WTC11 (cell line): ENCODE measurements at regions not wholly inside any gene's neighbourhood (a gene's known extent, or its start where the extent isn't known, plus 50 kb on each side); places are given as distances from the start of the nearest gene placed in this dataset.

Experiments
- ATAC-seq: fragments of 200-7000 bp; cut with Tn5 transposase; 2 replicates; pipeline ENCODE4 v1.10.0; 2021; ENCODE audit warnings: mild to moderate bottlenecking, moderate library complexity
- CTCF ChIA-PET: fragments of 300-600 bp; sonication (Branson Sonifier 250); formaldehyde crosslinking; loops from one replicate; lab custom pipeline; 2021; ENCODE audit warnings: antibody characterized with exemption; lab: Charles Lee
- POLR2A ChIA-PET: fragments of 350-600 bp; sonication (Branson Sonifier 250); formaldehyde crosslinking; loops from one replicate; lab custom pipeline; 2021; ENCODE audit warnings: antibody characterized with exemption; lab: Charles Lee
- DNase-seq: peaks from one replicate; pipeline ENCODE4 v3.0.0; 2021; ENCODE audit warnings: low spot score
- H3K27ac Mint-ChIP-seq: 2 replicates; pipeline ENCODE4 v1.8.0; 2021; ENCODE audit warnings: mixed read lengths
- H3K27me3 Mint-ChIP-seq: 2 replicates; pipeline ENCODE4 v1.8.0; 2021; ENCODE audit warnings: low read depth, mild to moderate bottlenecking, moderate library complexity, mixed read lengths
- H3K36me3 Mint-ChIP-seq: 2 replicates; pipeline ENCODE4 v1.8.0; 2021; ENCODE audit warnings: mixed read lengths
- H3K4me1 Mint-ChIP-seq: 2 replicates; pipeline ENCODE4 v1.8.0; 2022; ENCODE audit warnings: mixed read lengths
- H3K4me3 Mint-ChIP-seq: 2 replicates; pipeline ENCODE4 v1.8.0; 2021; ENCODE audit warnings: mild to moderate bottlenecking, moderate library complexity, mixed read lengths
- H3K9me3 Mint-ChIP-seq: 2 replicates; pipeline ENCODE4 v1.8.0; 2021; ENCODE audit warnings: mixed read lengths
- CBFB ChIP-seq: sonication (generic); formaldehyde crosslinking; IDR thresholded peaks from 2 replicates; pipeline ENCODE4 v1.8.1; 2022; ENCODE audit warnings: mild to moderate bottlenecking, low read depth, missing genetic modification reagents
- FOXJ3 ChIP-seq: sonication (generic); formaldehyde crosslinking; IDR thresholded peaks from 2 replicates; pipeline ENCODE4 v1.9.0; 2021; ENCODE audit warnings: missing genetic modification reagents, mild to moderate bottlenecking, borderline replicate concordance
- FOXK1 ChIP-seq: sonication (generic); formaldehyde crosslinking; IDR thresholded peaks from 2 replicates; pipeline ENCODE4 v1.8.0; 2022; ENCODE audit warnings: mild to moderate bottlenecking, moderate library complexity, missing genetic modification reagents
- GABPB1 ChIP-seq: sonication (generic); formaldehyde crosslinking; IDR thresholded peaks from 2 replicates; pipeline ENCODE4 v1.8.1; 2023; ENCODE audit warnings: mild to moderate bottlenecking, missing genetic modification reagents
- KAT7 ChIP-seq: sonication (generic); formaldehyde crosslinking; IDR thresholded peaks from 2 replicates; pipeline ENCODE4 v1.8.1; 2023; ENCODE audit warnings: missing genetic modification reagents, mild to moderate bottlenecking, borderline replicate concordance
- NR1H2 ChIP-seq: sonication (generic); formaldehyde crosslinking; IDR thresholded peaks from 2 replicates; pipeline ENCODE4 v1.9.0; 2021; ENCODE audit warnings: mild to moderate bottlenecking, moderate library complexity, missing genetic modification reagents
- TEAD1 ChIP-seq: sonication (generic); formaldehyde crosslinking; IDR thresholded peaks from 2 replicates; pipeline ENCODE4 v1.8.0; 2022; ENCODE audit warnings: mild to moderate bottlenecking, missing genetic modification reagents
- ZNF219 ChIP-seq: sonication (generic); formaldehyde crosslinking; IDR thresholded peaks from 2 replicates; pipeline ENCODE4 v1.8.0; 2023; ENCODE audit warnings: missing genetic modification reagents, mild to moderate bottlenecking, borderline replicate concordance
- ZNF232 ChIP-seq: sonication (generic); formaldehyde crosslinking; IDR thresholded peaks from 2 replicates; pipeline ENCODE4 v1.8.0; 2022; ENCODE audit warnings: mild to moderate bottlenecking, missing genetic modification reagents
- TF ChIP-seq, protein P1 (sequence below): sonication (generic); formaldehyde crosslinking; IDR thresholded peaks from 2 replicates; pipeline ENCODE4 v1.8.1; 2022; ENCODE audit warnings: missing genetic modification reagents, borderline replicate concordance
- TF ChIP-seq, protein P2 (sequence below): sonication (generic); formaldehyde crosslinking; IDR thresholded peaks from 2 replicates; pipeline ENCODE4 v1.8.1; 2022; ENCODE audit warnings: low read depth, missing genetic modification reagents, borderline replicate concordance
- TF ChIP-seq, protein P3 (sequence below): sonication (generic); formaldehyde crosslinking; IDR thresholded peaks from 2 replicates; pipeline ENCODE4 v1.8.0; 2023; ENCODE audit warnings: mild to moderate bottlenecking, missing genetic modification reagents

DNA sequence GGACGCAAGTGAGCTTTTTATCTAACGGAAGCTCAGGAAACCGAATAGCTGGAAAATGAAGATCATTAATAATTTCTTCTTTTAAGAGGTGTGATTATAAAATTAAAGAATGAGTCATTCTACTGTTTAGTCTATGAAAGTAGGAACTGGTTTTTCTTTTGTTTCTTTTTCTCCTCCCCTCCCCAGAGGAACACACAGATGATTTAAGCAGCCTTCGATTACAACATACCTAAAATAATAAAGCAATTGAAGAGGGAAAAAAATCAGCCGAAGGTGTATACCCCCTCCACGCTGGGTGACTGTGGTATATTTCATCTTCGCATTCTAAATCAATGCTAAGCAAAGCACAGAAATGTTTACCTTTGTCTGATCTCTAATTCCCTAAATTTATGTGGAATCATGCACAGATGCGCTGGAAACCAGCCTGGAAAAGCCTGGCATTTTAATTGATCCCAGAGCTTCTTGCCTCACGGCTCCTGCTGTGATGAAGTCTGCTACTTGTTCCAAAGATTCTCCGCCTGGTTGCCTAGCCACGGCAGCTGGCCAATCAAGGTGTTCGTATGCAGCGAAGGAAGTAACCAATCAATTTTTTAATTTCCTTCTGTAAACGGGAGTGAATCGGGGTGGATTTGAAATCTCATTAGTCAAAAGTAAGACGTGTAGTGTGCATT is 133.9 kb downstream of the FANCF start:
- Mint-ChIP-seq H3K36me3 (no peaks in the 10 kb centered on the region), H3K27ac (no peak overlapping the region), H3K9me3 (no peaks in the 10 kb centered on the region), H3K4me1 (peaks cover 16% of the 10 kb centered on the region), H3K27me3 (no peaks in the 10 kb centered on the region), H3K4me3 (no peak overlapping the region)
- ChIA-PET CTCF (no interaction called here), POLR2A (no interaction called here)
- ATAC-seq = peak; percentile 34; the same call in 1 of the 2 replicates
- DNase-seq = peak; percentile 14
- TF ChIP-seq CBFB (CRISPR knock-in tag) (no peak), FOXK1 (CRISPR knock-in tag) (no peak), ZNF232 (no peak), FOXJ3 (CRISPR knock-in tag) (no peak)
- TF ChIP-seq, protein P1, sequence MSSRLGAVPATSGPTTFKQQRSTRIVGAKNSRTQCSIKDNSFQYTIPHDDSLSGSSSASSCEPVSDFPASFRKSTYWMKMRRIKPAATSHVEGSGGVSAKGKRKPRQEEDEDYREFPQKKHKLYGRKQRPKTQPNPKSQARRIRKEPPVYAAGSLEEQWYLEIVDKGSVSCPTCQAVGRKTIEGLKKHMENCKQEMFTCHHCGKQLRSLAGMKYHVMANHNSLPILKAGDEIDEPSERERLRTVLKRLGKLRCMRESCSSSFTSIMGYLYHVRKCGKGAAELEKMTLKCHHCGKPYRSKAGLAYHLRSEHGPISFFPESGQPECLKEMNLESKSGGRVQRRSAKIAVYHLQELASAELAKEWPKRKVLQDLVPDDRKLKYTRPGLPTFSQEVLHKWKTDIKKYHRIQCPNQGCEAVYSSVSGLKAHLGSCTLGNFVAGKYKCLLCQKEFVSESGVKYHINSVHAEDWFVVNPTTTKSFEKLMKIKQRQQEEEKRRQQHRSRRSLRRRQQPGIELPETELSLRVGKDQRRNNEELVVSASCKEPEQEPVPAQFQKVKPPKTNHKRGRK (CRISPR knock-in tag) = no peak
- TF ChIP-seq, protein P2, sequence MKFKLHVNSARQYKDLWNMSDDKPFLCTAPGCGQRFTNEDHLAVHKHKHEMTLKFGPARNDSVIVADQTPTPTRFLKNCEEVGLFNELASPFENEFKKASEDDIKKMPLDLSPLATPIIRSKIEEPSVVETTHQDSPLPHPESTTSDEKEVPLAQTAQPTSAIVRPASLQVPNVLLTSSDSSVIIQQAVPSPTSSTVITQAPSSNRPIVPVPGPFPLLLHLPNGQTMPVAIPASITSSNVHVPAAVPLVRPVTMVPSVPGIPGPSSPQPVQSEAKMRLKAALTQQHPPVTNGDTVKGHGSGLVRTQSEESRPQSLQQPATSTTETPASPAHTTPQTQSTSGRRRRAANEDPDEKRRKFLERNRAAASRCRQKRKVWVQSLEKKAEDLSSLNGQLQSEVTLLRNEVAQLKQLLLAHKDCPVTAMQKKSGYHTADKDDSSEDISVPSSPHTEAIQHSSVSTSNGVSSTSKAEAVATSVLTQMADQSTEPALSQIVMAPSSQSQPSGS (CRISPR knock-in tag) = no peak
- TF ChIP-seq, protein P3, sequence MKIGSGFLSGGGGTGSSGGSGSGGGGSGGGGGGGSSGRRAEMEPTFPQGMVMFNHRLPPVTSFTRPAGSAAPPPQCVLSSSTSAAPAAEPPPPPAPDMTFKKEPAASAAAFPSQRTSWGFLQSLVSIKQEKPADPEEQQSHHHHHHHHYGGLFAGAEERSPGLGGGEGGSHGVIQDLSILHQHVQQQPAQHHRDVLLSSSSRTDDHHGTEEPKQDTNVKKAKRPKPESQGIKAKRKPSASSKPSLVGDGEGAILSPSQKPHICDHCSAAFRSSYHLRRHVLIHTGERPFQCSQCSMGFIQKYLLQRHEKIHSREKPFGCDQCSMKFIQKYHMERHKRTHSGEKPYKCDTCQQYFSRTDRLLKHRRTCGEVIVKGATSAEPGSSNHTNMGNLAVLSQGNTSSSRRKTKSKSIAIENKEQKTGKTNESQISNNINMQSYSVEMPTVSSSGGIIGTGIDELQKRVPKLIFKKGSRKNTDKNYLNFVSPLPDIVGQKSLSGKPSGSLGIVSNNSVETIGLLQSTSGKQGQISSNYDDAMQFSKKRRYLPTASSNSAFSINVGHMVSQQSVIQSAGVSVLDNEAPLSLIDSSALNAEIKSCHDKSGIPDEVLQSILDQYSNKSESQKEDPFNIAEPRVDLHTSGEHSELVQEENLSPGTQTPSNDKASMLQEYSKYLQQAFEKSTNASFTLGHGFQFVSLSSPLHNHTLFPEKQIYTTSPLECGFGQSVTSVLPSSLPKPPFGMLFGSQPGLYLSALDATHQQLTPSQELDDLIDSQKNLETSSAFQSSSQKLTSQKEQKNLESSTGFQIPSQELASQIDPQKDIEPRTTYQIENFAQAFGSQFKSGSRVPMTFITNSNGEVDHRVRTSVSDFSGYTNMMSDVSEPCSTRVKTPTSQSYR (CRISPR knock-in tag) = no peak

DNA sequence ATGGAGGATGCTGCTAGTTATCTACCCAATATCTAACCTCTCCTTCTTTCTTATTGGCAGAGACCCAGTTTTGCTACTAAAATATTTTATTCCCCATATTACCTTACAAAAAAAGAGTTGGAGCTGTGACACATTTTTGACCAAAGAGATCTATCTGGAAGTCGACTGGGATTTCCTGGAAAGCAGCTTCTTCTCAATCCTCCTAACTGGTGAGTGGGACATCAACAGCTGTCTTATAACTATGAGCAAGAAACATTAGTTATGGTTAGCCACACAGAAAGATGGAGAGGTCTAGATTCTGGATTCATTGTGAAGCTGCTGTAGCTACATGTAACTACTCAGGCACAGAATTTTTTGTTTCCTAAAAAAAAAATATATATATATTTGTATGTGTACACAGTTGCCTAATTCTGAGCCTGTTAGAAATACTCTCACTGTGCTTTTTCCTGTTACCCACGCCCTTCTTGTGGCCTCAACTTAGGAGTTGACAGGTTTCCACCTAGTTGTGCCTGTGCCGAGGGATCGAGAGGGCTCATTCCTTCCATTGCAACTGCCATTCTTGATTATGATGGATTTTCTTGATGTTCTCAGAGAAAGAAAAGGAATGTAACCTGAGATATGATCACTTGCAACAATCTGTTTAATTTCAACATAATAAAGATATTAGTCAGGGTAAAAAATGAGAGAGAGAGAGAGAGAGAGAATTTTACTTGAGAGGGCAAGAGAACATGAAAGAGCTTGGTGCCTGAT is 142.0 kb downstream of the SLC17A6 start:
- H3K27me3 Mint-ChIP-seq = no peaks in the 10 kb centered on the region
- no peaks in the 10 kb centered on the region for H3K36me3 Mint-ChIP-seq
- no peak overlapping the region for H3K27ac Mint-ChIP-seq
- no peak for TF ChIP-seq TEAD1 (CRISPR knock-in tag)
- no peak for TF ChIP-seq KAT7 (CRISPR knock-in tag)
- no peak for TF ChIP-seq GABPB1 (CRISPR knock-in tag)
- TF ChIP-seq NR1H2 (CRISPR knock-in tag) = no peak
- TF ChIP-seq ZNF232 = no peak
- no peak for TF ChIP-seq CBFB (CRISPR knock-in tag)
- TF ChIP-seq ZNF219 (CRISPR knock-in tag) = no peak
- TF ChIP-seq, protein P3 (CRISPR knock-in tag) = no peak
- H3K4me3 Mint-ChIP-seq = no peak overlapping the region
- CTCF ChIA-PET = no interaction called here
- DNase-seq (no peak), ATAC-seq (no peak)
- H3K4me1 Mint-ChIP-seq = no peaks in the 10 kb centered on the region
- POLR2A ChIA-PET = no interaction called here
- peaks cover 12% of the 10 kb centered on the region for H3K9me3 Mint-ChIP-seq
